ENCODE measurements at regions not wholly inside any gene's neighbourhood (a gene's known extent, or its start where the extent isn't known, plus 50 kb on each side); places are given as distances from the start of the nearest gene placed in this dataset.
"Not testable (repeated sequence)": the region's sequence is repeated elsewhere in the genome, so short reads cannot be mapped to it uniquely, and the experiment has no call there.

- not testable (repeated sequence) for H3K9ac ChIP-seq (ENCODE audit: low read length in 2 of 2); H3K27ac ChIP-seq (ENCODE audit: low read length); H3K27me3 ChIP-seq (ENCODE audit: control insufficient read depth in 1 of 2, insufficient read depth in 2 of 2, low read length in 2 of 2); H3K4me3 ChIP-seq (ENCODE audit: low read length in 2 of 2); H3K4me1 ChIP-seq (ENCODE audit: control insufficient read depth, insufficient read depth, low read length); H3K36me3 ChIP-seq (ENCODE audit: control insufficient read depth in 2 of 2, insufficient read depth in 2 of 2, low read length in 2 of 2); H3K9me3 ChIP-seq (ENCODE audit: control insufficient read depth in 2 of 2, low read length in 2 of 2)
Measured at GRCh38 chr22:23436354-23437106, 143.6 kb downstream of the IGLL1 start.

DNA sequence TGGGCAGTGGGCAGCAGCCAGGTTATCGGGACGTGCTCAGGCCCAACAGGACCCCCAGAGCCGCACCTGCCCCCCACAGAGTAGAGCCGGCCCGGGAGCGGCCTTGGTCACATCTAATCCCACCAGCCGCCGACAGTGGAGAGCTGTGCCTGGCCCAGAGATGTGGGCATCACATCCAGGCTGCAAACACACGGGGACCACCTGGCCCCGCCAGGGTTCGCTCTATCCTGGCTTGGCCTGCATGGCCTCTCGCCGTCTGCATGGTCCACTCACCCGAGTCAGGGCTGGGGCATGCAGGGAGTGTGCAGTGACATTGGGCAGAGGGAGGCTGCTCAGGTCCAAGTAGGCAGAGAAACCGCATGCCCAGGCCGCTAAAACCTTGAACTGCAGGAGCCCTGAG lies 144.9 kb downstream of the IGLL1 start:
- H3K27ac ChIP-seq (ENCODE audit: low read length); H3K9me3 ChIP-seq (ENCODE audit: control insufficient read depth in 2 of 2, low read length in 2 of 2); H3K4me3 ChIP-seq (ENCODE audit: low read length in 2 of 2); H3K4me1 ChIP-seq (ENCODE audit: control insufficient read depth, insufficient read depth, low read length); H3K36me3 ChIP-seq (ENCODE audit: control insufficient read depth in 2 of 2, insufficient read depth in 2 of 2, low read length in 2 of 2); H3K9ac ChIP-seq (ENCODE audit: low read length in 2 of 2); H3K27me3 ChIP-seq (ENCODE audit: control insufficient read depth in 1 of 2, insufficient read depth in 2 of 2, low read length in 2 of 2): not testable (repeated sequence)

- not testable (repeated sequence) for H3K4me3 ChIP-seq (ENCODE audit: low read length in 2 of 2); H3K9me3 ChIP-seq (ENCODE audit: control insufficient read depth in 2 of 2, low read length in 2 of 2); H3K27ac ChIP-seq (ENCODE audit: low read length); H3K9ac ChIP-seq (ENCODE audit: low read length in 2 of 2); H3K27me3 ChIP-seq (ENCODE audit: control insufficient read depth in 1 of 2, insufficient read depth in 2 of 2, low read length in 2 of 2); H3K36me3 ChIP-seq (ENCODE audit: control insufficient read depth in 2 of 2, insufficient read depth in 2 of 2, low read length in 2 of 2); H3K4me1 ChIP-seq (ENCODE audit: control insufficient read depth, insufficient read depth, low read length)
Measured at GRCh38 chr22:23434198-23434830, 145.8 kb downstream of the IGLL1 start.

DNA sequence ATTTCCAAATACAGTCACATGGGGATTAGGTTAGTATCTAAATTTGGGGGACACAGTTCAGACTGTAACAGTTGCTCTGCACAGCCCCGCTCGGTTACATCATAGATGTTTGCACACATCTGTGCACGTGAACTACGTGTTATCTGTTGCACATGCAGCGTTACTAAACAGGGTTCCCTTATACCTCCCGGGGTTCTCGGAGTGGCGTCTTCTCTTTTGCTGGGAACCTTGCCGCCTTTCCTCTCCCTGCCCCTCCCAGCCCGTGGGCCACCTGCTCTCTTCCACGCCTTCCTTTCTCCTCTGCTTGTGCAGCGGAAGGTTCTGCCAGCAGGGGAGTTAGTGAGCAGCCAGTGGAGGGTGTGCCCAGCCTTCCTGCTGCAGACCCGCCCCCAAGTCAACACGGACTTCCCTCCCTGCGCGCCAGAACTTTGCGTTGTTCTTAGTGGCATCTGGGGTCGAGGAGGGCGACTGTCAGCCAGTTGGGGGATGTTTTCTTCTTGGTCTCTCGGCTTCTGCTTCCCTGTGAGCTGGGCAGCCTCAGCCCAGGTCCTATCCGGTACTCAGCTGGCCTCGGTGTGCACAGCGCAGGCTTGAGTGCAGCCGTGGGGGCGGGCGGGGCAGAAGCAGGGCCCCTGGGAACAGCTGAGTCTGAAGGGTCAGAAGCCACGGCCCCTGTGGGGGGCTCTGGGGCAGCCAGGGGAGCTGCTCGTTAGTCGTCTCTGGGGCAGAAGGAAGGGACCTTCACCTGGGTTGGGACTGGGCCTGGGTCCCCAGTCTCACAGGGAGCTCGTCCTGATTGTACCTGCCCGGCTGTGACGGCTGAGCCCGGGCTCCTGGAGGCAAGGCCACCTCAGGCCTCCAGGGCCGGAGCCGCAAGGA lies 146.7 kb downstream of the IGLL1 start:
- H3K9me3 ChIP-seq (ENCODE audit: control insufficient read depth in 2 of 2, low read length in 2 of 2); H3K27ac ChIP-seq (ENCODE audit: low read length); H3K27me3 ChIP-seq (ENCODE audit: control insufficient read depth in 1 of 2, insufficient read depth in 2 of 2, low read length in 2 of 2); H3K36me3 ChIP-seq (ENCODE audit: control insufficient read depth in 2 of 2, insufficient read depth in 2 of 2, low read length in 2 of 2); H3K9ac ChIP-seq (ENCODE audit: low read length in 2 of 2); H3K4me1 ChIP-seq (ENCODE audit: control insufficient read depth, insufficient read depth, low read length): not testable (repeated sequence)
- peak overlapping the region in 1 of 2 donors; percentile 49 for H3K4me3 ChIP-seq (ENCODE audit: low read length in 2 of 2)

- H3K9me3 ChIP-seq (ENCODE audit: control insufficient read depth in 2 of 2, low read length in 2 of 2); H3K27ac ChIP-seq (ENCODE audit: low read length); H3K27me3 ChIP-seq (ENCODE audit: control insufficient read depth in 1 of 2, insufficient read depth in 2 of 2, low read length in 2 of 2); H3K9ac ChIP-seq (ENCODE audit: low read length in 2 of 2); H3K36me3 ChIP-seq (ENCODE audit: control insufficient read depth in 2 of 2, insufficient read depth in 2 of 2, low read length in 2 of 2); H3K4me1 ChIP-seq (ENCODE audit: control insufficient read depth, insufficient read depth, low read length): not testable (repeated sequence)
- H3K4me3 ChIP-seq (ENCODE audit: low read length in 2 of 2) = peak overlapping the region in 1 of 2 donors; percentile 49
Measured at GRCh38 chr22:23432719-23433118, 147.4 kb downstream of the IGLL1 start.

- H3K4me3 ChIP-seq (ENCODE audit: low read length in 2 of 2) = no peak overlapping the region
- peaks cover 3 to 7% of the 10 kb centered on the region in 2 donors for H3K9me3 ChIP-seq (ENCODE audit: control insufficient read depth in 2 of 2, low read length in 2 of 2)
- H3K4me1 ChIP-seq (ENCODE audit: control insufficient read depth, insufficient read depth, low read length) = peaks cover 2% of the 10 kb centered on the region
- no peaks in the 10 kb centered on the region for H3K27me3 ChIP-seq (ENCODE audit: control insufficient read depth in 1 of 2, insufficient read depth in 2 of 2, low read length in 2 of 2)
- no peak overlapping the region for H3K9ac ChIP-seq (ENCODE audit: low read length in 2 of 2)
- H3K36me3 ChIP-seq (ENCODE audit: control insufficient read depth in 2 of 2, insufficient read depth in 2 of 2, low read length in 2 of 2) = no peaks in the 10 kb centered on the region
- H3K27ac ChIP-seq (ENCODE audit: low read length) = no peak overlapping the region
Measured at GRCh38 chr22:23431337-23432072, 148.6 kb downstream of the IGLL1 start.

- H3K27me3 ChIP-seq (ENCODE audit: control insufficient read depth in 1 of 2, insufficient read depth in 2 of 2, low read length in 2 of 2); H3K9me3 ChIP-seq (ENCODE audit: control insufficient read depth in 2 of 2, low read length in 2 of 2); H3K4me1 ChIP-seq (ENCODE audit: control insufficient read depth, insufficient read depth, low read length); H3K9ac ChIP-seq (ENCODE audit: low read length in 2 of 2); H3K36me3 ChIP-seq (ENCODE audit: control insufficient read depth in 2 of 2, insufficient read depth in 2 of 2, low read length in 2 of 2); H3K27ac ChIP-seq (ENCODE audit: low read length); H3K4me3 ChIP-seq (ENCODE audit: low read length in 2 of 2): not testable (repeated sequence)
Measured at GRCh38 chr22:23424551-23425068, 155.5 kb downstream of the IGLL1 start.

GRCh38 chr22:23424031-23424430 lies 156.1 kb downstream of the IGLL1 start:
- Histone ChIP-seq H3K9me3 (ENCODE audit: control insufficient read depth in 2 of 2, low read length in 2 of 2) (no peaks in the 10 kb centered on the region), H3K9ac (ENCODE audit: low read length in 2 of 2) (no peak overlapping the region), H3K27me3 (ENCODE audit: control insufficient read depth in 1 of 2, insufficient read depth in 2 of 2, low read length in 2 of 2) (no peaks in the 10 kb centered on the region), H3K4me1 (ENCODE audit: control insufficient read depth, insufficient read depth, low read length) (no peaks in the 10 kb centered on the region), H3K4me3 (ENCODE audit: low read length in 2 of 2) (no peak overlapping the region), H3K27ac (ENCODE audit: low read length) (no peak overlapping the region), H3K36me3 (ENCODE audit: control insufficient read depth in 2 of 2, insufficient read depth in 2 of 2, low read length in 2 of 2) (no peaks in the 10 kb centered on the region)

DNA sequence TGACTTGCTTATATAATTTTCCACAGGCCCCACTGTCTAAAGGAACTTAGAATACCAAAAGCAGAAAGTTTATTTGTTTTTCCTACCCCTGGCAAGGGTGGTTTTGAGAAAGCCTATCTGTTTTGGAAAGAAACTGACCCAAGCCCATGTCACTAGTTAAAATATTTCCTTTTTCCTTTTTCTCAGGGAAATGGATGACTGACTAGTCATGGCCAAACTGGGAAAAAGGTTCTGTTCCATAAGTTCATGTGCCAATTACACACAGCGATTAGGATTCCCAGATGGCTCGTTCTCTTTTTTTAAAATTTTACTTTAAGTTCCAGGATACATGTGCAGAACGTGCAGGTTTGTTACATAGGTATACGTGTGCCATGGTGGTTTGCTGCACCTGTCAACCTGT lies 157.8 kb downstream of the IGLL1 start:
- not testable (repeated sequence) for H3K4me3 ChIP-seq (ENCODE audit: low read length in 2 of 2); H3K9ac ChIP-seq (ENCODE audit: low read length in 2 of 2); H3K9me3 ChIP-seq (ENCODE audit: control insufficient read depth in 2 of 2, low read length in 2 of 2); H3K36me3 ChIP-seq (ENCODE audit: control insufficient read depth in 2 of 2, insufficient read depth in 2 of 2, low read length in 2 of 2); H3K27me3 ChIP-seq (ENCODE audit: control insufficient read depth in 1 of 2, insufficient read depth in 2 of 2, low read length in 2 of 2); H3K27ac ChIP-seq (ENCODE audit: low read length); H3K4me1 ChIP-seq (ENCODE audit: control insufficient read depth, insufficient read depth, low read length)

DNA sequence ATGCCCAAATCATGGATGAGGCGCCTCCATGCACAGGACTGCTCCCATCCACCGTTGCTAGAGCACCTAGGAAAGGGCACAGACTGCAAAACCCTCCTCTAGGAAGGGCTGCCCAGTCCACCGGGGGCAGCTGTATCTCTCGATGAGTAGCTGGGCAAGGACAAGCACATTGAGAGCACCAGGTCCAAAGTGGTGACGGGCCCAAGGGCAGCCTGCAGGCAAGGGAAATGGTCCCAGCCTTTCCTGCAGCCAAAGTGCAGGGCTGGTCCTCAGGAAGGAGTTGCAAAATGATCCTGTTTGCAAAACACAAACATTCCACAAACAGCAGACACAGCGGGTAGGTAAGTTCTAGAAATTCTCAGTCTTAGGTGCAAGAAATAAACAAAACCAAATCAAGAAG lies 158.8 kb downstream of the IGLL1 start:
- not testable (repeated sequence) for H3K27ac ChIP-seq (ENCODE audit: low read length); H3K4me1 ChIP-seq (ENCODE audit: control insufficient read depth, insufficient read depth, low read length); H3K4me3 ChIP-seq (ENCODE audit: low read length in 2 of 2); H3K9me3 ChIP-seq (ENCODE audit: control insufficient read depth in 2 of 2, low read length in 2 of 2); H3K27me3 ChIP-seq (ENCODE audit: control insufficient read depth in 1 of 2, insufficient read depth in 2 of 2, low read length in 2 of 2); H3K9ac ChIP-seq (ENCODE audit: low read length in 2 of 2); H3K36me3 ChIP-seq (ENCODE audit: control insufficient read depth in 2 of 2, insufficient read depth in 2 of 2, low read length in 2 of 2)
